H1 (cell line): ENCODE measurements at regions not wholly inside any gene's neighbourhood (a gene's known extent, or its start where the extent isn't known, plus 50 kb on each side); places are given as distances from the start of the nearest gene placed in this dataset.

Experiments
- CTCF ChIA-PET: fragments of 300-600 bp; sonication (Branson Sonifier 250); formaldehyde crosslinking; loops from one replicate; lab custom pipeline; 2021; ENCODE audit not compliant: partially characterized antibody; lab: Charles Lee
- POLR2A ChIA-PET: fragments of 300-600 bp; sonication (Branson Sonifier 250); formaldehyde crosslinking; loops from one replicate; lab custom pipeline; 2021; ENCODE audit warnings: inconsistent platforms; ENCODE audit not compliant: partially characterized antibody; lab: Charles Lee
- DNase-seq, 2 experiments: peaks; one replicate each; pipeline versions ENCODE4 v3.0.0 to v3.0.0-alpha.2; 2010 to 2022; ENCODE audit warnings: low spot score in 2 of 2, low read depth in 1 of 2, mixed read lengths in 1 of 2
- FAIRE-seq: peaks from 2 replicates; lab custom pipeline; 2011; peaks lifted over from hg19 to GRCh38; lab: Jason Lieb, UNC
- H2AFZ ChIP-seq: 2 replicates; pipeline ENCODE4 v1.8.1; 2012; ENCODE audit warnings: low read length, inconsistent platforms
- H2AK5ac ChIP-seq: 2 replicates; pipeline ENCODE4 v1.6.1; 2013; ENCODE audit warnings: low read depth, low read length
- H2BK120ac ChIP-seq: replicated peaks from 2 replicates; pipeline ENCODE3; 2013; ENCODE audit warnings: low read depth, low read length, inconsistent platforms
- H2BK12ac ChIP-seq: 2 replicates; pipeline ENCODE4 v1.6.1; 2013; ENCODE audit warnings: low read depth, low read length
- H2BK15ac ChIP-seq: 2 replicates; pipeline ENCODE4 v1.6.1; 2013; ENCODE audit warnings: low read length
- H2BK20ac ChIP-seq: 2 replicates; pipeline ENCODE4 v1.6.1; 2013; ENCODE audit warnings: low read length
- H2BK5ac ChIP-seq: 2 replicates; pipeline ENCODE4 v1.6.1; 2013; ENCODE audit warnings: low read depth, low read length
- H3K14ac ChIP-seq: 2 replicates; pipeline ENCODE4 v1.6.1; 2013; ENCODE audit warnings: inconsistent platforms; ENCODE audit not compliant: insufficient read length
- H3K18ac ChIP-seq: 2 replicates; pipeline ENCODE4 v1.6.1; 2013; ENCODE audit warnings: low read length; ENCODE audit errors: extremely low read depth
- H3K23ac ChIP-seq: 2 replicates; pipeline ENCODE4 v1.6.1; 2013; ENCODE audit warnings: inconsistent platforms; ENCODE audit not compliant: insufficient read length
- H3K23me2 ChIP-seq: 2 replicates; pipeline ENCODE4 v1.6.1; 2013; ENCODE audit warnings: low read depth, low read length
- H3K27ac ChIP-seq: 2 replicates; pipeline ENCODE4 v1.6.1; 2011; ENCODE audit warnings: low read depth, low read length, inconsistent platforms
- H3K27me3 ChIP-seq, 4 experiments: replicated peaks in 1 of 4; 1 replicate in 1 of 4; 2 replicates in 3 of 4; pipeline versions ENCODE4 v1.6.1 to v1.8.1; 2011 to 2013; ENCODE audit warnings: low read length in 3 of 4, mild to moderate bottlenecking in 3 of 4, inconsistent platforms in 2 of 4, mixed read lengths in 2 of 4, moderate library complexity in 1 of 4; ENCODE audit not compliant: control insufficient read depth in 3 of 4, insufficient read depth in 3 of 4; ENCODE audit errors: extremely low read depth in 1 of 4
- H3K36me3 ChIP-seq, 4 experiments: 2 replicates each; pipeline versions ENCODE4 v1.6.1 to v1.8.1; 2011 to 2013; ENCODE audit warnings: mild to moderate bottlenecking in 4 of 4, low read length in 3 of 4, moderate library complexity in 2 of 4, control low read depth in 1 of 4, inconsistent platforms in 1 of 4; ENCODE audit not compliant: insufficient read depth in 4 of 4, control insufficient read depth in 2 of 4
- H3K4ac ChIP-seq: replicated peaks from 2 replicates; pipeline ENCODE3; 2013; ENCODE audit warnings: low read length, low read depth, mixed read lengths, inconsistent platforms; ENCODE audit not compliant: insufficient read length
- H3K4me1 ChIP-seq, 4 experiments: replicated peaks in 1 of 4; 1 replicate in 1 of 4; 2 replicates in 3 of 4; pipeline versions ENCODE4 v1.6.1 to v1.8.1; 2011 to 2013; ENCODE audit warnings: low read length in 3 of 4, inconsistent platforms in 2 of 4, mixed read lengths in 1 of 4; ENCODE audit not compliant: insufficient read depth in 4 of 4, control insufficient read depth in 3 of 4
- H3K4me2 ChIP-seq, 2 experiments: 2 replicates each; pipeline versions ENCODE4 v1.6.1 to v1.8.1; 2011 to 2013; ENCODE audit warnings: low read depth in 2 of 2, low read length in 2 of 2, control low read depth in 1 of 2, inconsistent platforms in 1 of 2, mild to moderate bottlenecking in 1 of 2; ENCODE audit not compliant: insufficient read depth in 1 of 2
- H3K4me3 ChIP-seq, 4 experiments: fragments of 200-600, 300-600 bp in 1 of 4; sonication (generic), shearing (Covaris generic), sonication (Bioruptor Twin) in 1 of 4; 2 replicates each; pipeline versions ENCODE4 v1.5.1 to v1.8.1; 2011 to 2016; ENCODE audit warnings: low read length in 4 of 4, low read depth in 3 of 4, control low read depth in 2 of 4, inconsistent platforms in 2 of 4, mild to moderate bottlenecking in 2 of 4, mixed read lengths in 1 of 4, moderate library complexity in 1 of 4; ENCODE audit not compliant: insufficient read depth in 2 of 4; ENCODE audit errors: extremely low read depth in 1 of 4
- H3K56ac ChIP-seq: replicated peaks from 2 replicates; pipeline ENCODE3; 2013; ENCODE audit warnings: low read depth, mild to moderate bottlenecking, mixed read lengths, low read length, inconsistent platforms; ENCODE audit not compliant: insufficient read length
- H3K79me1 ChIP-seq: 2 replicates; pipeline ENCODE4 v1.6.1; 2013; ENCODE audit warnings: low read depth, low read length, control low read depth
- H3K79me2 ChIP-seq, 2 experiments: 2 replicates each; pipeline versions ENCODE4 v1.6.1 to v1.8.1; 2012 to 2013; ENCODE audit warnings: low read length in 2 of 2, mild to moderate bottlenecking in 2 of 2, inconsistent platforms in 1 of 2; ENCODE audit not compliant: insufficient read depth in 2 of 2, control insufficient read depth in 1 of 2
- H3K9ac ChIP-seq, 4 experiments: replicated peaks in 1 of 4; 1 replicate in 1 of 4; 2 replicates in 3 of 4; pipeline versions ENCODE4 v1.6.1 to v1.8.1; 2011 to 2013; ENCODE audit warnings: low read depth in 3 of 4, low read length in 3 of 4, control low read depth in 2 of 4, mild to moderate bottlenecking in 2 of 4, moderate library complexity in 2 of 4, inconsistent platforms in 1 of 4; ENCODE audit errors: extremely low read depth in 1 of 4
- H3K9me3 ChIP-seq, 2 experiments: 2 replicates each; pipeline versions ENCODE4 v1.6.1 to v1.8.1; 2012 to 2013; ENCODE audit warnings: mild to moderate bottlenecking in 2 of 2, moderate library complexity in 2 of 2, control low read depth in 1 of 2, inconsistent platforms in 1 of 2, low read depth in 1 of 2, low read length in 1 of 2, mixed read lengths in 1 of 2; ENCODE audit not compliant: insufficient read depth in 2 of 2
- H4K20me1 ChIP-seq, 2 experiments: replicated peaks in 1 of 2; 2 replicates each; pipeline versions ENCODE3 to v1.8.1; 2011 to 2013; ENCODE audit warnings: inconsistent platforms in 2 of 2, low read length in 2 of 2, mild to moderate bottlenecking in 1 of 2; ENCODE audit not compliant: insufficient read depth in 2 of 2, control insufficient read depth in 1 of 2
- H4K5ac ChIP-seq: 2 replicates; pipeline ENCODE4 v1.6.1; 2013; ENCODE audit warnings: low read length, low read depth, mixed read lengths, inconsistent platforms; ENCODE audit not compliant: insufficient read length
- H4K8ac ChIP-seq: 2 replicates; pipeline ENCODE4 v1.8.0; 2013; ENCODE audit warnings: mild to moderate bottlenecking, moderate library complexity, low read length, inconsistent platforms; ENCODE audit not compliant: insufficient read depth; ENCODE audit errors: extremely low read depth
- H4K91ac ChIP-seq: replicated peaks from 2 replicates; pipeline ENCODE3; 2013; ENCODE audit warnings: low read length, mixed read lengths, inconsistent platforms; ENCODE audit not compliant: insufficient read length
- GABPA ChIP-seq: IDR thresholded peaks from 2 replicates; pipeline ENCODE4 v1.6.1; 2011; ENCODE audit warnings: mild to moderate bottlenecking, low read length, moderate library complexity, borderline replicate concordance; ENCODE audit not compliant: insufficient read depth
- JUN ChIP-seq: IDR thresholded peaks from 2 replicates; pipeline ENCODE4 v1.6.1; 2011; ENCODE audit warnings: low read depth, mild to moderate bottlenecking, improper control_type of control experiment, low read length
- KDM5A ChIP-seq: fragments of 200-600 bp; IDR thresholded peaks from 2 replicates; pipeline ENCODE4 v1.7.1; 2012; ENCODE audit warnings: mild to moderate bottlenecking, low read length, inconsistent platforms, mixed read lengths
- MAFK ChIP-seq: IDR thresholded peaks from 2 replicates; pipeline ENCODE4 v1.6.1; 2012; ENCODE audit warnings: low read depth, mild to moderate bottlenecking, improper control_type of control experiment, low read length
- MAX ChIP-seq: IDR thresholded peaks from 2 replicates; pipeline ENCODE4 v1.6.1; 2012; ENCODE audit warnings: inconsistent platforms
- RNF2 ChIP-seq: fragments of 200-900, 300-1000 bp; sonication (generic); IDR thresholded peaks from 2 replicates; pipeline ENCODE4 v1.7.1; 2016; ENCODE audit warnings: borderline replicate concordance, low read depth, mild to moderate bottlenecking, antibody characterized with exemption, low read length; ENCODE audit not compliant: poor library complexity, severe bottlenecking; ENCODE audit errors: missing control alignments
- SIX5 ChIP-seq: IDR thresholded peaks from 2 replicates; pipeline ENCODE4 v1.6.1; 2011; ENCODE audit warnings: mild to moderate bottlenecking, low read depth, low read length
- WGBS, 2 experiments: shearing (Covaris generic) in 1 of 2; methylation state at CpG; one replicate each; pipeline versions ENCODE4 v1.1.6 to v1.1.7; 2013 to 2015; ENCODE audit warnings: low lambda C conversion rate in 2 of 2, mixed read lengths in 2 of 2, inconsistent platforms in 1 of 2, low coverage in 1 of 2, missing lambda C conversion rate in 1 of 2; ENCODE audit not compliant: insufficient replicate concordance in 2 of 2, insufficient coverage in 1 of 2, insufficient read length in 1 of 2; ENCODE audit errors: extremely low coverage in 1 of 2, missing lambda C conversion rate in 1 of 2; 5-methylcytosine and 5-hydroxymethylcytosine counted together

GRCh38 chr1:188261849-188262248 is 1433.1 kb downstream of the PLA2G4A start:
- H2AK5ac ChIP-seq, result no peak overlapping the region
- H3K4me3 ChIP-seq, result no peak overlapping the region
- no peaks in the 10 kb centered on the region for H3K23me2 ChIP-seq
- no peak overlapping the region for H2BK15ac ChIP-seq
- no peak overlapping the region for H2AFZ ChIP-seq
- no peak overlapping the region for H3K23ac ChIP-seq
- no peak for DNase-seq
- TF ChIP-seq KDM5A, result no peak
- TF ChIP-seq JUN, result no peak
- TF ChIP-seq GABPA, result no peak
- TF ChIP-seq MAFK, result no peak
- no peak for TF ChIP-seq MAX
- no peak for TF ChIP-seq RNF2
- TF ChIP-seq SIX5, result no peak
- H4K20me1 ChIP-seq, result no peaks in the 10 kb centered on the region
- H3K27me3 ChIP-seq, result no peaks in the 10 kb centered on the region
- CTCF ChIA-PET, result no interaction called here
- H3K79me1 ChIP-seq, result no peaks in the 10 kb centered on the region
- H3K56ac ChIP-seq, result no peak overlapping the region
- WGBS, 2 experiments, result 93% methylated on average over 4 of the region's 4 CpGs; no CpG with 5 or more reads in 1 of the 2 experiments
- no peak overlapping the region for H2BK5ac ChIP-seq
- peaks cover 2 to 8% of the 10 kb centered on the region in 2 experiments; a peak in 1 of 4 replicates for H3K9me3 ChIP-seq
- H3K14ac ChIP-seq, result no peak overlapping the region
- POLR2A ChIA-PET, result no interaction called here
- H3K79me2 ChIP-seq, result no peaks in the 10 kb centered on the region
- no peak overlapping the region for H3K9ac ChIP-seq
- H3K18ac ChIP-seq, result no peak overlapping the region
- H3K36me3 ChIP-seq, result no peaks in the 10 kb centered on the region
- no peak overlapping the region for H2BK20ac ChIP-seq
- no peak overlapping the region for H2BK120ac ChIP-seq
- no peak for FAIRE-seq
- no peak overlapping the region for H3K4ac ChIP-seq
- no peak overlapping the region for H4K8ac ChIP-seq
- H4K91ac ChIP-seq, result no peak overlapping the region
- no peak overlapping the region for H4K5ac ChIP-seq
- H3K27ac ChIP-seq, result no peak overlapping the region
- no peaks in the 10 kb centered on the region for H3K4me1 ChIP-seq
- H3K4me2 ChIP-seq, result no peak overlapping the region
- H2BK12ac ChIP-seq, result no peak overlapping the region
